NOMO-1 treated with dmso at 0.1 percent for 144 hours (cell line): ENCODE measurements at regions not wholly inside any gene's neighbourhood (a gene's known extent, or its start where the extent isn't known, plus 50 kb on each side); places are given as distances from the start of the nearest gene placed in this dataset.

Experiments
- DNase-seq: peaks from one replicate; lab custom pipeline; 2025; ENCODE audit not compliant: unreplicated experiment; lab: John Stamatoyannopoulos, UW

GRCh38 chr16:48903039-48903438 is 293.1 kb upstream of the N4BP1 start:
- no peak for DNase-seq

DNA sequence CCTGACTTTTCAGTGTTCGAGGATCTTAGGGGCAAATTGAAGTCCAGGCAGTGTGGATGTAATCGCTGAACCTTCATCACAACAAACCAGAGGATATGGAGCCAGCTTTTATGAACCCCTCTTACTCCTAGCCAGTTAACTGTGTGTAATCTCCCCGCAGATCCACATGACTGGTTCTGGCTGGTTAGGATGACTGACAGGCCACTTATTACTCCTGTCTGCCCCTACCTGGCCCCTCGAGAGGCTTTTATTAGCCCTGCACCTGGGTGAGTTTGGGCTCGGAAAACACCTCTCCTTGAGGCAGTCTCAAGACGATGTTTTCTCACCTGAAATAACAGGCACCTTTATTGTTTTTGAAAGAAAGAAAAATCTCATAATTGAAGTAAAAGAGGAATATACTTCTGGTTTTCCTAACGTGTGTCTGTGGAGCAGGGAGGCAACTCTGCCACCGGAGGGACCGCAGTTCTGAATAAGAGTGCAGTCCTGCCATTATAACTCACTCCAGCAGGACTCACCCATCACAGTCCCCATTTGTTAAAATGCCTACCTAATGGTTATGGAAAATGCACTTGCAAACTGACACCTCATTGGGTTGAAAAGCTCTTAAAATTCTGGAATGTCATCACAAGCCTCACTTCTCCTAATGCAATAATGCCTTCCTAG is 291.9 kb upstream of the N4BP1 start:
- no peak for DNase-seq

DNA sequence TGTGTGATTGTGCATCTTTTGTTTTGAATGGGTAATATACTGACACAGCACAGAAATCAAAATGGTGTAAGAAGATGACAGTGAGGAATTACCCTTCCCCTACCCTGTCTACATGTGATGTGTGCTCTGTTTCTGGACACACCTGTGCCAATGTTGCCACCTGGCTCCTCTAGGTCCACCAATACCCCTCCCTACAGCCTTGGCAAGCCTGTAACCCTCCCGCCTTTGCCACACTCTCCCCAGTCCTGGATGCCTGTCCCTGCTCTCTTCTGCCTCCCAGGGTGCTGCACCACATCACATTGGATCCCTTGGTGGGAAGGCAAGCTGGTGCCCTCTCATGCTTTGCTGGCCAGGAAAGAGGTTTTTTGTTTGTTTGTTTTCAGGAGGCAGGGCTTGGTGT is 289.5 kb upstream of the N4BP1 start:
- DNase-seq = no peak

DNA sequence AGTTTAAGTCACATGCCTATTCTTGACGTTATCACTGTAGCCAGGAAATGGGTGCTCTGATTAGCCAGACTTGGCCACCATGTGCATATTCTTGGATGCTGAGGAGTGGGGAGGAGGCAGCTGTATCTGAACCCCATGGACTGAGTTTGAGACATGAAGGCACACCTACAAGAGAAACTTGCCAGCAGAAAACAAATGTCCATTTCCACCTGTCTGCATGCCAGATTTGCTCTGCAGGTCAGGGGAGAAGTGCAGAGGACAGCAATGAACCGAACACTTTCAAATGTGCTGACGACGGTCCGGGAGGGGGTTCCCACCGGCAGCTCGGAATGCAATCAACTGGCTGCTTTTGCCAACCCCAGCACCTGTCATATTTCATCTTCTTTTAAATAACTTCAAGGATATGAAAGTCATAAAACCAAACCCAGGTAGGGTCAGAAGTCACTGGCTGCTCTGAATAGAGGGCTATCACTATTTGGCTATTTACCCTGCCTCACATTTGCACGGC is 287.8 kb upstream of the N4BP1 start:
- DNase-seq = no peak

GRCh38 chr16:48895142-48895541 is 285.2 kb upstream of the N4BP1 start:
- no peak for DNase-seq

GRCh38 chr16:48892893-48893292 is 282.9 kb upstream of the N4BP1 start:
- no peak for DNase-seq

GRCh38 chr16:48887646-48888210 is 277.7 kb upstream of the N4BP1 start:
- no peak for DNase-seq

GRCh38 chr16:48885471-48885870 is 275.5 kb upstream of the N4BP1 start:
- no peak for DNase-seq

GRCh38 chr16:48881272-48881671 is 271.3 kb upstream of the N4BP1 start:
- no peak for DNase-seq

DNA sequence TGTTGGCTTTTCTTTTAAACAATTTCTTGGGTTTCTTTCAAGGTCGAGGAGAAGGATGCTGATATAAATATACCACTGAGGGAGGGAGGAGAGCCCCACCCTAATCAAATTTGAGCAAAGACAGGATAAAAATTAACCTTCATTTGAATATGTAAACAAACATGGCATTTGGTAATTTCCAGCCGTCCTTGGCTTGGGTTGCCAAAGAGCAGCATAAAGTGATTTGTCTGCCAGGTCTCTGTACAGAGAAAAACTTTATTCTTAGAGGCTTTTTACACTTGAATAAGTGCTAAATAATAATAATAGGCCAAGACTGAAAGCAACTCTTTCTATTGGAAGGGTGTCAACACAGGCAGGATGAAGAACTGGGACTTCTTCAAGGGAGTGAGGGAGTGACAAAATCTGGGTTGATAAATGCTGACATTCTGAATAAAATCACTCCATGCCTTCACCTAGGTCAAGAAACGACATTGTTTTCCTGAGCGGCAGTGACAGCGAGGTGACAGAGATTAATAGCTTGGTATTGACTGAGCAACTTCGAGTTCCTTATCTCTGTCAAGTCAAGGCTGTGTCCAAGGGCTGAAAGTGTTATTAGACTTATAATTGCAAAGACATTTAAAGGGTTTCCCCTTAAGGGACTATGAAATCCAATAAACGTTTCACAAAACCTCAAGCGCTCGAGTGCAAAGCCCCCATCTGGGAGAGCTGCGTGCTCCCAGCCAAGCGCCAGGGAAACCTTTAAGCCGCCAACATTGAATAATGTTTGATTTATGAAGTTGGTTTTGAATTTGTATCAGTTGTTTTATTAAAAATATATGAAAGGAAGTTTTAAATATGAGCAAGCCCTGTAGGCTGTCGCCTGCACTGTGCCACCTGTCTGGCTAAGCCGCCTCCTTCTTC is 269.5 kb upstream of the N4BP1 start:
- DNase-seq = no peak

- no peak for DNase-seq
Observed at GRCh38 chr16:48877946-48878345, 268.0 kb upstream of the N4BP1 start.

DNA sequence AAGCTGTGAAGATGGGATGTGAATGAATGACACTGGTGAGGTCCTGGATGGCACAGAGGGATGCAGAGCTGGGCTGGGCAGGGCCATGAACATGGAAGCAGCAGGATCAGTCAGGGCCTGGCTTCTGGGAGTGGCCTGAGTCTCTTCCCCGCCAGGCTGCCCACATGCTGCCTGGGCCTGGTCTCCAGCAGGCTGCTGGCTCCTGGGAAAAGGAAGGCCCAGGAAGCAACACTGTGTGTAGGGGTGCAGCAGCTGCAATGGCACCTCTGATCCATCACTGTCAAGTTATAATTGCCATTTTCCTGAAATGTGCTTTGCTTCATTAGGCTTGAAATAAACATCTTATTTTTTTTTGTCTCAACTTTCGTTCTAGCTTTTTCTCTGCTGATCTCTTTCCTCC is 260.2 kb upstream of the N4BP1 start:
- no peak for DNase-seq

- DNase-seq = no peak
Observed at GRCh38 chr16:48865520-48865919, 255.5 kb upstream of the N4BP1 start.

GRCh38 chr16:48864055-48864454 is 254.1 kb upstream of the N4BP1 start:
- DNase-seq = no peak

GRCh38 chr16:48862087-48862532 is 252.1 kb upstream of the N4BP1 start:
- DNase-seq = no peak

- DNase-seq = no peak
Observed at GRCh38 chr16:48860341-48860740, 250.4 kb upstream of the N4BP1 start.

DNA sequence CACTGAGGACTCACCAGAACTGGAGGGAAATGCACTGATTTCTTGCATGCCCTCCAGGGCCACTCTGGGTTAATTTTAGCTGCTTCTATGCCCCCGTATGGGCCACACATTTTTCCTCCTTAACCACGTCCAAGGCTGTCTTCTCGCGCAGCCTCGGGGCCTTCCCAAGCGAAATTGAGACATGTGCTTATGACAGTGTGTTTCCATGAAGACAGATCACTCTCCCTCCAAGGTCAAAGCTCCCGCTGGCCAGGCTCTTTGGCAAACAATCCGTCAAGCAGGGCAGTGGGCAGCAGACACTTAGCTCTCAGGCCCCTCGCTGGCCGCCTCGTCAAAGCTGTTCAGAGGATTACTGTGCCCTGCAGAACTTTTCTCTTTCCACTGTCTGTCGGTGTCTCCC is 243.0 kb upstream of the N4BP1 start:
- no peak for DNase-seq

GRCh38 chr16:48852458-48852857 is 242.5 kb upstream of the N4BP1 start:
- no peak for DNase-seq

DNA sequence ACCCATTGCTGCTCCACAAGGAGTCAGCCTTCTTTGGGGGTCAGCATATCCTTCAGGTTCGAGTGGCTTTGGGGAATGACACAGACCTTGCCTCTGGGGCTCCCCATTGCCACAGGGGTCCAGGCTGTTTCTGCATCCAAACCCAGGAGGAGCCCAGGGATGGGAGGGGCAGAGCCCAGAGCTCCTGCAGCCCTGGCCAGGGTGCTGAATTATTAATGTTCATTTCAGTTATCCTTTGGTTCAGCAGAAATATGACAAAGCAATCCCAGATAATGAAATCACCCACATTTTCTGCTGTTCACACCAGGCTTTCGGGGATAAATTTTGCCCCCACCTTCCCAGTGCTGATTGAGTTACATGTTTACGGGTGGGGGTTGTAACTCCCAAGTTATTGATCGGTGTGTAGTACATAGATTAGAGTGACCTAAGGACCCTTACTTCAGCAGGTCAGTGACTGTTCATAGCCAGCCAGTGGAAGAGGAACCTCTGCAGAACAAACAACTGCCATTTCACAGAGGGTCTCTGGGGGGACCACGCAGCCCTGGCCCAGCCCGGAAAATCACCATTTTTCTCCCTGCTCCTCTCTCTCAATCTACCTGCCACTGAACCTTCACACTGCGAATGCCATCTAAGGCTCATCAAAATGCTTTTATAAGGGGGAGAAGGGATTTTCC is 240.3 kb upstream of the N4BP1 start:
- DNase-seq = no peak

DNA sequence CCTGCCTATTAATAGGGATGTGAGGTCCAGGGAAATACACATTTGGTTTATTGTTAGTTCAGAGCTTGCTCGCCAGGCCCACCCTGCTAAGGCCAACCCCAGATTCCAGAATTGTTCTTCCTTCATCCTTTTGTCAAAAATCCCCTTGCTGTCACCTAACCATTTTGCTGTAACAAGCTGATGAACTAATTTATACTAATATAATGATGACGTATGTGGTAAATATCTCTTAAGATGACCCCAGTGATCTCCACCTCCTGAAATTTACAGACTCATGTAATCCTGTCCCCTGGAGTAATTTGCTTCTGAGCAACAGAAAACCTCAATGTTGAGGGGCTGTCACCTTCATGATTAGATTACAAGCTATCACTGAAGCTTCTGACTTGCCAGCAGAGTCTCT is 236.3 kb upstream of the N4BP1 start:
- DNase-seq = no peak

GRCh38 chr16:48845261-48845660 is 235.3 kb upstream of the N4BP1 start:
- DNase-seq = no peak
